HG02763 (cell line): ENCODE measurements at regions not wholly inside any gene's neighbourhood (a gene's known extent, or its start where the extent isn't known, plus 50 kb on each side); places are given as distances from the start of the nearest gene placed in this dataset.

Experiments used
- ATAC-seq: cut with Tn5 transposase; IDR thresholded peaks from one replicate; pipeline ENCODE4 v1.9.1; 2021; ENCODE audit warnings: mild to moderate bottlenecking, moderate library complexity; ENCODE audit not compliant: unreplicated experiment

DNA sequence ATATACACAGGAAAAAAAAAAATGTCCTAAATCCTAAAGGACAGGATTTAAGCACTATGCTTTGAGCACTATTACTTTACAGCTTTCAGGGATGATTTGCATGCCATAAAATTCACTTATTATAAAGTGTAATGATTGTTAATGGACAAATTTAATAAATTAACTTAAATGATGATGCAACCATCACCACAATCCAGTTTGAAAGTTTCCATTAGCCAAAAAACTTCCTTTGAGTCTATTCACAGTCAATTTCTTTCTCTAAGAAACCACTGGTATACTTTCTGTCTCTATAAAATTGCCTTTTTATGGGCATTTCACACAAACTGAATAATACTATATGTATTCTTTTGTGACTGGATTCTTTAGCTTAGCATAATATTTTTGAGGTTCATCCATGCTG, 111.1 kb upstream of the RIOK3 start:
- no peak for ATAC-seq

DNA sequence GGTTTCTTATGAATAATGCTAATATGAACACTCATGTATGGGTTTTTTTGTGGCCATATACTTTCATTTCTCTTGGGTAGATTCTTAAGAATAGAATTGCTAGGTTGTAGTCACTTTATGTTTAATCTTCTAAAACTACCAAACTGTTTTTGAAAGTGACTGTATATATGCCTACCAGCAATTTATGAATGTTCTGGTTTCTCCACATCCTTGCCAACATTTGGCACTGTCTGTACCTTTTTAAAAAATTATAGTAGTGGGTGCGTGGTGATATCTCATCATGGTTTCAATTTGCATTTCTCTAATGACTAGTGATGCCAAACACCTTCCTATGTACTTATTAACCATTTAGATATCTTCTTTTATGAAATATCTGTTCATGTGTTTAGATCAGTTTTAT, 110.6 kb upstream of the RIOK3 start:
- ATAC-seq, result no peak

DNA sequence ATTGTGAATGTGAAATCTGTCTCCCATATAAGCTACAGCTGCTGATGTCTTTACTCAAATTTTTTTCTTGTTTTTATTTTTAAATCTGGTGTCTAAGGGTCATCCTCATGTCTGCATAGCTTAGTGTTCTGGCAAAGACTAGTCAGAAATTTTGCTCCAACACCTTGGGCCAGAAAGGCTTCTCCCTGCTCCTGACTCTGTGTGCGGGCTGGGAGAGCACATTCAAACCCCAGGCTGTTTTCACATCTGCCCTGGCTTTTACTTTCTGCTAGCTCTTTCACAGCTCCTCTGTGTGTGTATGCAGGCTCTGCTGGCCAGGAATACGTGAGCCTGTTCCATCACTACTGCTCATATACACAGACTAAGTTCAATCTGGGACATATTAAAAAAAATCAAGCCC, 102.9 kb upstream of the RIOK3 start:
- ATAC-seq, result no peak

DNA sequence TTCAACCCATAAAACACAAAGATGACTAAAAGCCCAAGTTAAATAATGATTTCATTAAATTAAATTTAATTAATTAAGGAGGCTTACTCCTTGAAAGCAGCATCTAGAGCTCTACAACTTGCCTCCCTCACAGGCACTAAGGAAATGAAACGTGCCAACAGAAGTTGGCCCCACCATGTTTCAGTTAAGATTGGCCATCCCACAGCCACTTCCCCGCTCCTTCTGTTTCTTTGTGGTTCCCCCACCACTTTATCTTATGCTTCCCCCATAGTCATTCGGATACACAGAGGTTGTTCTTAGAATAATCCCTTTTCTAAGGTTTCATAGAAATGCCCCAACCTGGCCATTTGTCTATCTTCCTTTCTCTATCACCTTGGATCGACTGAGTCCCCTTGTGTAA, 101.6 kb upstream of the RIOK3 start:
- ATAC-seq, result no peak

DNA sequence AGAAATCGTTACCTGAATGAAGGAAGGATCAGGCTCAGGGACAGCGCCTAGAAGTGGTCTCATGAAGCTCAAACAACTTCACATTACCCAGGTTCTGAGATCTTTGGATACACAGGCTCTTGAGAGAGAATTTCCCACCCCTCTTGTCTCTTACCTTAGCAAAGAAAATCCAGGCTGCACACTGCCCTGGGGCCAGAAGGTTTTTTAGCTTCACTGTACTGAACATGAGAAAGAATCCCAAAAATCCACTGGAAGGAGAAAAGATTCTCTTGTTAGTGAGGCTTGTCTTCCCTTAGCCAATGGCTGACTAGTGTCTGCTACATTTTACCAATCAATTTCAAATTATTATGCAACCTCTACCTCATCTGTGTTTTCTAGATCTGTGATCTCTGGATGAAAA, 101.0 kb upstream of the RIOK3 start:
- no peak for ATAC-seq

DNA sequence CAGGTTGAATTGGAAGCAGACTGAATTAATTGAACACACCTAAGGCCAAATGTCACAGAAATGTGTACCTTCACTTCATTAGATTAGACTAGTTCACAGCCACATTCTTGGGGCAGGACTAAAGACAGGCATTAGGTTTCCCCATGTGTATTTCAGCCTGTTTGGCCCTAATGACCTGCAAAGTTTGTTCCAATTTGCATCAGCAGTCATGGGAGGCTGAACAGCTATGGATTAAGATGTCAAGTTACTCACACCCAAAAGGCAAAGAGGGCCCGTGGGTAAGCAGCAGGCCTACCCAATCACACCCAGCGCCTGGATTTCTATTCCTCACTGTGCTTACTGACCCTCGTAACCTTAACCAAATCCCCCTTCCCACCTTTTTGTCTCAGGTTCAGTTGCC, 99.6 kb upstream of the RIOK3 start:
- ATAC-seq, result no peak

DNA sequence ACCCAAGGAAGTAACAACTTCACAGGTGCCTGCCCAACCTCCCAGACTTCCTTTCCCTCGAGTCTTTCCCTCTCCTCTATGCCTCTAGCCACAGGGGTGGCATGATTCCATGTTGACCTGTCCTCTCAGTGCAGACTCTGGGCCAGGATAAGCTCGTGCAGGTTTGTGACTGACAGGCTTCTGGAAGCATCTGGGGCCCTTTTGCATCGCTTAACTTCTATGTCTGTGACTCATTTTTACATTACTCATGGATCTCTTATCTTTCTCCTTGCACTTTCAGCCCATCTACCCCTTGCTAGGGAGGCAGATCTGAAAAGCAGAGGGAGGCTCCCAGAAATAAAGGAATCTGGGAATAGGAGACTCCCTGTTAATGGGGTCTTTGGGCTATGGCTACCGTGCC, 98.5 kb upstream of the RIOK3 start:
- no peak for ATAC-seq

DNA sequence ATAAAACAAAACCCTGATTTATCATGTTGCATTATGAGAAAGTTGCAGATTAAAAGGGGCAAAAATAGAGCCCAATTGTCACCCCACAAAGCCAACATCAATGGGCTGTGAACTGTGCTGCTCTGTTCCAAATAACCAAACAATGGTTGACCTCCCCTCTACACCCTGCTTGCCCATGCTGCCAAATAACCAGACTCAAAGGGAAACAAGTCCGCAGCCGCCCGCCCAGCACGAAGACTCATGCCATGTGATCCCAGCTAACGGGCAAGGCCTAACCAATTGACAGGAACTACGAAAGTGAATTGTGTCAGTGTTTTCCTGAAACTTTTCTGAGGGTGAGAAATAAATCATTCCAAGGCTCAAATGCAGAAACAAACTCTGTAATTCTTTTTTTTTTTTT, 97.9 kb upstream of the RIOK3 start:
- ATAC-seq, result no peak

DNA sequence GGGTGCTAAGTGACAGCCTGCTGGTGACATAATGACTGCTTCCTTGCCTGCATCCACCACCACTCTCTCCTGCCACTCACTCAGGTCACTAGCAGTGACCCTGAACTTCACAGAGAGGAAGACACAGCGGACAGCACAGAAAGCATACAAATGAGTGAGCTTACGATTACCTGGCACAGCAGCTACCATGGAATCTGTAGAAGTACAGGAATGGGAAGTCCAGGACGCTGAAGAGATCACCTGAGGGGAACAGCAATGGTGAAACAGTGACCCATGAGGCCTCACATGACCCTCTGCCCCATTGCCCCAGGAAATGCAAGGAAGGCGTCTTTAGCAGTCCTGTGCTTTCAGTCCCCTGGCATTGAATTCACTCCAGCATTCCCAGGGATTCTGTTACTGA, 96.7 kb upstream of the RIOK3 start:
- ATAC-seq, result no peak

DNA sequence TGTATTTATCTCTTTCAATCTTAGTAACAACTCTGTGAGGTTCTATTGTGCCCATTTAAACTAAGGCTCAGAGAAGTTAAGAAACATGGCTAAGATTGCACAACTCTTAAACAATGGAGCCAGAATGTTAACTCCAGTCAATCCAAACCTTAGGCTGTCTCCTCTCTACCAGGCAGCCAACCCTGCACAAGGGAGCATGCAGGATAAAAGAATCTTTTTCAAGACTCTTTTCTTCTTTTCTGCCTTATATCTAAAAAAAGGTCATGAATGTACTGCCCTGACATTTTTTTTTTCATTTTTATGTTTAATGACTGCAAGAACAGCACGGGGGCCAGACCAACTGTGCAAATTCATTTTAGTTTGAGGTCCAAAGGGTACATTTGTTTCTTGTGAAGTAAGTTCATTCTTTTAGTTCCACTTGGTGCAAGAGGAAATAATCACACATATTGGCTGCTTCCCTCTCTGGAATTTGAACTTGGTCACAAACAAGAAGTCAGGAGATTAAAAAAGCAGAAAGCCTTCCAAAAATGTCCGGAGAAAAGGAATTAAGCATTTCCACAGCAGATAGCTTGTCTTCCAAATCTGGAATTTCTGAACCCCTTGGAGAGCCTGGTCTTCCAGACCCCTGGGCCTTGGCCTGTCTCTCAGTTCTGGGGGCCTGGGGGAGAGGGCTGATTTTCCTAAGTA, 96.0 kb upstream of the RIOK3 start:
- no peak for ATAC-seq

DNA sequence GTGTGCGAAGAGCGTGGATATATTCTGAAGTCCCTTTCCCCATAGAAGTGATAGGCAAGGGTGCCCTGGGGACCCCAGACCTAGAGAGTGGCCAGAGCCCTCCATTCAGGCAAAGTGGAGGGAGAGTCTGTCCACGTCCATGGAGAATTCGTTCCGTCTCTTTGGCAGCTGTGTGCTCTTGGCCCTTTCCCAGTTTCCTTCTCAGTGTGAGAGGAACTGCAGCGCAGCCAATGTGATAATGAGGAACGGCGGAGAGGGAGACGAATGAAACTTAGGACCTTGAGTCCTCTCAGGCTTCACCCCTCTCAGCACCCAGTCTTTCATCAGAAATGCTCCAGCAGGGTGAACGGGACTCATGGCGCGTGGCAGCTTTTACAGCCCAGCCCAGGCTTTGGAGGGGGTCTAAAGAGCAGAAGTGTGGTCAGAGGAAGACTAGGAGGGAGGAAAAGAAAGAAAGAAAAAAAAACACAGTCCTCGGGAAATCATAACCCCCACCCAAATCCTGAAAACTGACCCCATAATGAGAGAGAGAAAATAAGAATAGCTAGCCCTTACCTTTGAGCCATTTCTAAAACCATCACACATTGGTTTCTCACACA, 95.0 kb upstream of the RIOK3 start:
- no peak for ATAC-seq

DNA sequence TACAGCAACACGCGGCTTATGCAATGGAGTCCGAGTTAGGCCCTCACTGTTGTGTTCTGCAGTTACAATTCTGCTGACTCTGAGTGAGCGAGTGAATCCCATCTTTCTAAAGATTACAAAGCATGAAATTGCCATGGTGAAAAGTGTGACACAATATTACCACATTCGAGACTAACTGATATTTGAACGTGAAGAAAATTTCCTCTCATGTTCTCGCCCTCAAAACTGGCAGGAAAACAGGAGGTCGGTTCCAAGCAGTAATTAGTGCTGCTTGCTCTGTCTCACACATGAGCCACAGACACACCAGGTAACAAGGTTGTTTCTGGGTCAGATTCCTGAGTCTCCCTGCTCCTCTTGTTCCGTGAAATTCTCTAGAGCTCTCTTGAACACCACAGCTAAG, 93.7 kb upstream of the RIOK3 start:
- no peak for ATAC-seq

DNA sequence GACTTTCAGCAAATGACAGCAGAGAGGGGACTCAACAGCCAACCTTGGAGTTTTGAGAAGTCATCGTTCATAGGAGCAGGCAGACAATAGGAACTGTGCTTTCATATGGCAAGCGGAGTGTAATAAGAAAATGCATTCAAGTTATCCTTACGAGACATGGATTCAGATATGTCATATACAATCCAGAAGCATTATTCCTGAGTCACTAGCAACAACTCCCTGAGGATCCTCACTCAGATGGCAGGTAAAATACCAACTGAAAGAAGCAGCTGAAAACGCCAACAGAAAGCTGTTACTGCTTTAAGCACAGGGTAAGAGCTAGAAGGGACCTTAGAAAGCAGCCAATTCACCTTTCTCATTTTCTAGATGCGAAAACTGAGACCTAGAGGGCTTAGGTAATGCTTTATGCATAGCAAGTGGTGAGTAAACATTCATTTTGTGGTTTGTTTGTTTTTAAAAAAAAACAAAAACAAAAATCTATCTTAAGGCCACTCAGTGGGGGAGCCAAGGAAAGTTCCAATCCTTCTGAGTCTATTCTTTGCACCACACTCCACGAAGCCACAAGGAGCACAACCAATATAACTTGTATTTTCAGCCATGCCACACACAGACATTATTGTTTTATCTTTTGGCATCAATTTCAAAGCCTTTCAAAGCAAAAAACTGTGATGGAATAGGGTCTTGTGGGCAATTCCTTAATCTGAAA, 89.1 kb upstream of the RIOK3 start:
- no peak for ATAC-seq

DNA sequence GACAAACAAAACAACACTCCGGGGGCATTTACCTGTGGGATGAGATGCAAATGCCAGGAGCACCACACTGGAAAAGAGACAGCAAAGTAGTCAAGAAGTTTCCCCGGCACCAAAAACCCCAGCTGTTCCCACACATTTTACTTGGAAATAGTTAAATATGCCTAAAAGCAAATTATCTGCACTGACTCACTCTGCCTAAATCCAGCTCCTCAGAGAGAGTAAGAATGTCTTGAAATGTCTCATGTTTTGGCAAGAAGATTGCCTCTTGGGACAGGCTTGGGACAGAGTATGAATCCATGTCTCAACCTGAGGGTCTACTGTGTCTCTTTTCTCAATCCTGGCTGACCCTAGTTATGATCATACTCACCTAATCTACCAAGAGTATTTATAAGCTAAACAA, 87.5 kb upstream of the RIOK3 start:
- no peak for ATAC-seq

DNA sequence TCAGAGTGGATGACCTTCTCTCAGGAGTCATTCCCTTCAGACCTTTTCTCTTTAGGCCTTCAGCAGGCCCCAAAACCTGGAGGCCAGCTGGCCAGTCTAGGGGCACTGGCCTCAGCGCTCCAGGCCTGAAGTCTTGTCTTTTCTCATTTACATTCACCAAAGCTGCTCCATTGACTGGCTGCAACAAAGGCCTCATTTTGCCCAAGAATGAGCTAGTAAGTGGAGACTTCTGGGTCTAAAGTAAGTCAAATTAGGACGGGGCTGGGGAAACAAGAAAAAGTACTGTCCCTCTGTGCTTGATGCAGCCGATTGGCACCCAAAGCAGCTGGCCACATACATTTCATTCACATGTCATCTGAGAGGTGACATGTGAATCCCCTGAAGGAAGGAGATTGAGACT, 83.8 kb upstream of the RIOK3 start:
- ATAC-seq, result no peak

DNA sequence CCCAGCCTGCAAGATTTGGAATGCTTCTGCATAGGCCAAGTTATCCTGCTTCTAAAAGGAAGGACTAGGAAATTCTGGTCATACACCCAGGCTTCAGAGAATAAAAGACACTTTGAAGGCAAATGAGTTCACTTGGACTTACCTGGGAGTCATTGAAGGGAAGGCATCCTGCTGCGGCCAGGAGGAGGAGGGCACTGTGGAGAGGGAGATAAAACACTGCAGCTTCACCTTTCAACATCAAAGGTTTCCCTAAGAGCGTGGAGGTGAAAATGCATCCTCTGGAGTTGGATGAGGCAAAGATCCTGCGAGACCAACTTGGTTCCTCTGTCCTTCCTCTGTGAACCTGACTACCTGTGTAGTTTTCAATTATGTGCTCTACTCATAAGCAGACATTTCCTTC, 79.5 kb upstream of the RIOK3 start:
- no peak for ATAC-seq

DNA sequence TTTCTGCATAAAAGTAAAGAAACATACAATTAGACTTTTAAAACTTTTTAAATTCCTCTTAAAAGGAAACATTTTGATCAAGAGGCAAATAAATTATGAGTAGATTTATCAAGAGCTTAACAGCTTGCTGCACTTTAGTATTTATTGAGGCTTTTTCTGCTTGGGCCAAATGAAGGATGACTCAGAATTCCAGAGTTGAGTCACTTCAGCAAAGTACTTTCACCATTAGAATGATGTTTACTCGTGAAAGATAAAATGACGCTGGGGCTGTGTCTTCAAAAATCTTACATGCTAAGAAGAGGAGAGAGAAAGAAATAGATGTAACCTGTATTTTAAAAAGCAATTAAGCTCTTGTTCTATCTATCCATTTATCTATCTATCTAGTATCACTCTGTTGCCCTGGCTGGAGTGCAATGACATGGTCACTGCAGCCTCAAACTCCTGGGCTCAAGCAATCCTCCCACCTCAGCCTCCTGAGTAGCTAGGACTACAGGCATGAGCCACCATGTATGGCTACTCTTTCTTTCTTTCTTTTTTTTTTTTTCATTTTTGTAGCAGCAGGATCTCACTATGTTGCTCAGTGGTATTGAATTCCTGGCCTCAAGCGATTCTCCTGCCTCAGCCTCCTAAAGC, 75.3 kb upstream of the RIOK3 start:
- ATAC-seq, result no peak

DNA sequence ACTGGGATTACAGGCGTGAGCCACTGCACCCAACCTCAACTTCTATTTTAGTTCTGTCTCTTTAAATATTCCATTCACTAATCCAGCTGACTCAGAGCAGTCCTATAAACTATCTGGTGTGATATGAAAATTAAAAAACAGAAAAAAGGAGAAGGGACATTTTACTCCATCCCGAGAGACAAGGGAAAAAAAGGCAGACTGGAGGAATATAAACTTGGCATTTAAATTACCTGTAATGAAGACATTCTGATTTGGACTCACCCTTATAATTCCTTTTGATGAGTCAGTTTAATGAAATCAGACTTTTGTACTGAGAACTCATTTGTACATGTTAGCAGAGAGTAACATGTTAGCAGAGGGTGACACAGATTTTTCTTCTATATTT, 74.8 kb upstream of the RIOK3 start:
- ATAC-seq, result no peak

DNA sequence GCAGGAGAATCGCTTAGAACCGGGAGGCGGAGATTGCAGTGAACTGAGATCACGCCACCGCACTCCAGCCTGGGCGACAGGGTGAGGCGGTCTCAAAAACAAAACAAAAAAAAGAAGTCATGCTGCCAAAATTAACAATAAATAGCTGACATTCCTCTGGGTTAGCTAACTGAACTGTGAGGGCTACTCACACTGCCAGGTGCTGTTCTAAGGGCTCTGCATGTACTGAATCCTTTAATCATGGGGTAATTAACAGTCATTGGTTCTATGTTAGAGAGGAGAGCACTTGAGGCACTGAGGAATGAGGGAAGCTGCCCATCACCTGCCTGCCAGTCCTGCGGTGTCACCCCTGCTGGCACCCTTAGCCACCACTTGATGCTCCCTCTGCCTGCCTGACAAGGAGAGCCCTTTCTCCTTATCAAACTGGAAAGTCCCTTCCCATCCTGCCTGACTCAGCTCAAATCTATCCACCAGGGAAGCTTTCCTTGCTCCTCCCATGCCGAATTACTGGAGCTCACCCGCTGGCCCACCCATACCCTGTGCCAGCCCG, 73.0 kb upstream of the RIOK3 start:
- ATAC-seq, result no peak

DNA sequence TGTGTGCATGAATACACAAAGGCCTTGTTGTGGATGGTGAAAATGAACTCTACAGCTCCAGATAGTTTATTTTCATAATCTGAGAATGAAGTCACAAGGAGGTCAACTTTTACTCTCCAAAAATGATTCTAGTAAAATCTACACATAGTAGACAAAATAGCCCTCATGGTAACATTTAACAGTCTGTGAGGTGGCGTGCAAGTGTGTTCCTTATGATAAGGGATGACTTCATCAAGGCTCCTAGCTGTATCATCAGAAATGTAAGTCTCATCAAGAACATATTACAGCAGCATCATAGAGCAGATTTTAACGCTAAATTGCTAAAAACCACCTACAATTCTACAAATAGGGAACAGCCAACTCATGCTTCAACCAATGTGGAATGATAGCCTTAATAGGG, 72.3 kb upstream of the RIOK3 start:
- no peak for ATAC-seq

DNA sequence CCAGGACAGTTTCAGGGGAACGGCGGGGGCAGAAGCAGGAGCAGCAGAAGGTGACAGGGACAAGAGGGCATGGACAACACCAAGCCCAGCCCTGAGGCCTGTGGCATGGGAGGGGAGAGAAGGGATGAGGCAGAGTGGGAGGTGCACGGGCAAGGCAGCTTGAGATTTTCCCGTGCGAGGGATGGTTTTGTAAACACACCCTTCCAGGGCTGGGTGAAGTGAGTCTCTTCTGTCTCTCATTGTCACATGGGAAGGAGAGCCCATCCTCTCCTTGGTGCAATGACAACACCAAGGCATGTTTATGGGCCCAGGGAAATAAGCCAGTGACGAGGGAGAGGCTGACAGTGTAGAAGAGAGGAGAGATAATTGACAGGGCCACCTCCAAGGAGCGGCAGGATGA, 69.6 kb upstream of the RIOK3 start:
- ATAC-seq, result no peak
